Upper lobe of left lung (tissue), 6 donors: ENCODE measurements at regions not wholly inside any gene's neighbourhood (a gene's known extent, or its start where the extent isn't known, plus 50 kb on each side); places are given as distances from the start of the nearest gene placed in this dataset.

ENCODE experiments used
- ATAC-seq, 2 donors: fragments of 200-7000 bp; cut with Tn5 transposase; one replicate each; pipeline ENCODE4 v1.9.1; 2022; ENCODE audit warnings: mild to moderate bottlenecking in 2 of 2, moderate library complexity in 2 of 2; ENCODE audit not compliant: low FRiP score in 2 of 2
- DNase-seq, 2 donors: peaks; one replicate each; pipeline ENCODE4 v3.0.0-alpha.2; 2019 to 2020
- H3K27ac ChIP-seq, 4 donors: fragments of 200-600 bp; sonication (generic); one replicate each; pipeline ENCODE4 v1.5.1; 2016 to 2019
- H3K27me3 ChIP-seq, 4 donors: fragments of 200-600 bp; sonication (generic); one replicate each; pipeline ENCODE4 v1.5.1; 2017 to 2019
- H3K36me3 ChIP-seq, 4 donors: fragments of 200-600 bp; sonication (generic); one replicate each; pipeline ENCODE4 v1.5.1; 2016 to 2019
- H3K4me1 ChIP-seq, 4 donors: fragments of 200-600 bp; sonication (generic); one replicate each; pipeline ENCODE4 v1.5.1; 2018 to 2019
- H3K4me3 ChIP-seq, 4 donors: fragments of 200-600 bp; sonication (generic); one replicate each; pipeline ENCODE4 v1.5.1; 2017 to 2019; ENCODE audit warnings: mild to moderate bottlenecking in 2 of 4, moderate library complexity in 1 of 4
- H3K9me3 ChIP-seq, 4 donors: fragments of 200-600 bp; sonication (generic); one replicate each; pipeline ENCODE4 v1.5.1; 2018 to 2019
- CTCF ChIP-seq, 6 experiments: fragments of 450-650 bp in 4 of 6; fragments of 200-600 bp in 2 of 6; sonication (generic) in 2 of 6; IDR thresholded peaks; one replicate each; pipeline ENCODE4 v1.5.1; 2016 to 2019; ENCODE audit warnings: antibody characterized with exemption in 6 of 6
- EP300 ChIP-seq, 4 donors: sonication (generic); formaldehyde crosslinking; IDR thresholded peaks; one replicate each; pipeline ENCODE4 v1.5.1; 2017; ENCODE audit warnings: antibody characterized with exemption in 4 of 4, control low read depth in 2 of 4
- POLR2A ChIP-seq, 4 donors: fragments of 450-650 bp; IDR thresholded peaks; one replicate each; pipeline ENCODE4 v1.5.1; 2016 to 2017; ENCODE audit warnings: antibody characterized with exemption in 4 of 4, mild to moderate bottlenecking in 2 of 4
- POLR2AphosphoS5 ChIP-seq, 2 donors: sonication (generic); formaldehyde crosslinking; IDR thresholded peaks; one replicate each; pipeline ENCODE4 v1.5.1; 2017; ENCODE audit warnings: antibody characterized with exemption in 2 of 2
- whole genome bisulfite sequencing, 2 donors: methylation state at CpG; one replicate each; pipeline ENCODE4 v1.1.5; 2017 to 2018; 5-methylcytosine and 5-hydroxymethylcytosine counted together
- donor health status: DM: no; HTN: no; CAD: no; lungs with moderate emphysema.
- donor health status: DM: no; HTN: yes; CAD: no; lungs with severe emphysema.

- TF ChIP-seq POLR2AphosphoS5 (IDR thresholded peaks at IDR 0.05) (no peak), CTCF (IDR thresholded peaks at IDR 0.05) (no peak), EP300 (IDR thresholded peaks at IDR 0.05) (no peak), POLR2A (IDR thresholded peaks at IDR 0.05) (no peak)
- H3K27ac ChIP-seq = no peak overlapping the region
- 94 to 100% methylated on average over 3 of the region's 3 CpGs for WGBS, 2 donors
- H3K4me3 ChIP-seq = no peak overlapping the region
- H3K36me3 ChIP-seq = no peaks in the 10 kb centered on the region
- ATAC-seq (no peak), DNase-seq (no peak)
- H3K4me1 ChIP-seq = no peaks in the 10 kb centered on the region
- H3K9me3 ChIP-seq = no peaks in the 10 kb centered on the region
- H3K27me3 ChIP-seq = no peaks in the 10 kb centered on the region
Measured at GRCh38 chr9:20255052-20255451, 367.2 kb downstream of the MLLT3 start.

- no peak for DNase-seq
- no peak for TF ChIP-seq EP300 (IDR thresholded peaks at IDR 0.05)
- no peak for TF ChIP-seq POLR2AphosphoS5 (IDR thresholded peaks at IDR 0.05)
- no peak for TF ChIP-seq CTCF (IDR thresholded peaks at IDR 0.05)
- no peak for TF ChIP-seq POLR2A (IDR thresholded peaks at IDR 0.05)
- no peaks in the 10 kb centered on the region for H3K27me3 ChIP-seq
- no peaks in the 10 kb centered on the region for H3K36me3 ChIP-seq
- ATAC-seq = no peak
- H3K4me3 ChIP-seq = no peak overlapping the region
- no peak overlapping the region for H3K27ac ChIP-seq
- H3K9me3 ChIP-seq = peaks cover 0 to 1% (median 0%) of the 10 kb centered on the region in 4 donors
- H3K4me1 ChIP-seq = no peaks in the 10 kb centered on the region
- 93 to 96% methylated on average over 5 of the region's 5 CpGs for WGBS, 2 donors
Measured at GRCh38 chr9:20253635-20254034, 368.7 kb downstream of the MLLT3 start.

GRCh38 chr9:20252778-20253177, 369.5 kb downstream of the MLLT3 start:
- no peak overlapping the region for H3K4me3 ChIP-seq
- DNase-seq (no peak), ATAC-seq (no peak)
- no peaks in the 10 kb centered on the region for H3K4me1 ChIP-seq
- TF ChIP-seq EP300 (IDR thresholded peaks at IDR 0.05) (no peak), POLR2A (IDR thresholded peaks at IDR 0.05) (no peak), CTCF (IDR thresholded peaks at IDR 0.05) (no peak), POLR2AphosphoS5 (IDR thresholded peaks at IDR 0.05) (no peak)
- 96 to 100% methylated on average over 1 of the region's 1 CpG for WGBS, 2 donors
- H3K27me3 ChIP-seq = no peaks in the 10 kb centered on the region
- no peaks in the 10 kb centered on the region for H3K36me3 ChIP-seq
- H3K9me3 ChIP-seq = peaks cover 0 to 7% (median 0%) of the 10 kb centered on the region in 4 donors
- no peak overlapping the region for H3K27ac ChIP-seq

- Histone ChIP-seq H3K27ac (no peak overlapping the region), H3K4me1 (no peaks in the 10 kb centered on the region), H3K4me3 (no peak overlapping the region), H3K36me3 (no peaks in the 10 kb centered on the region), H3K27me3 (no peaks in the 10 kb centered on the region), H3K9me3 (peaks cover 0 to 7% (median 0%) of the 10 kb centered on the region in 4 donors)
- 75 to 93% methylated on average over 6 of the region's 6 CpGs for WGBS, 2 donors
- no peak for ATAC-seq
- TF ChIP-seq CTCF (IDR thresholded peaks at IDR 0.05) (no peak), POLR2AphosphoS5 (IDR thresholded peaks at IDR 0.05) (no peak), POLR2A (IDR thresholded peaks at IDR 0.05) (no peak), EP300 (IDR thresholded peaks at IDR 0.05) (no peak)
- no peak for DNase-seq
Measured at GRCh38 chr9:20250791-20251190, 371.5 kb downstream of the MLLT3 start.

- peaks cover 0 to 8% (median 4%) of the 10 kb centered on the region in 4 donors for H3K4me1 ChIP-seq
- no peak overlapping the region for H3K4me3 ChIP-seq
- no peaks in the 10 kb centered on the region for H3K36me3 ChIP-seq
- DNase-seq = no peak
- H3K27me3 ChIP-seq = no peaks in the 10 kb centered on the region
- H3K9me3 ChIP-seq = peaks cover 0 to 7% (median 0%) of the 10 kb centered on the region in 4 donors
- TF ChIP-seq POLR2A (IDR thresholded peaks at IDR 0.05) = no peak
- no peak for TF ChIP-seq POLR2AphosphoS5 (IDR thresholded peaks at IDR 0.05)
- no peak for TF ChIP-seq CTCF (IDR thresholded peaks at IDR 0.05)
- no peak for TF ChIP-seq EP300 (IDR thresholded peaks at IDR 0.05)
- H3K27ac ChIP-seq = no peak overlapping the region
- WGBS, 2 donors = 92 to 95% methylated on average over 6 of the region's 6 CpGs
- no peak for ATAC-seq
Measured at GRCh38 chr9:20244271-20244670, 378.0 kb downstream of the MLLT3 start.
